HEK293 (cell line): ENCODE measurements at regions not wholly inside any gene's neighbourhood (a gene's known extent, or its start where the extent isn't known, plus 50 kb on each side); places are given as distances from the start of the nearest gene placed in this dataset.
"Not testable (repeated sequence)": the region's sequence is repeated elsewhere in the genome, so short reads cannot be mapped to it uniquely, and the experiment has no call there.

Experiments
- CTCF ChIA-PET: fragments of 350-600 bp; formaldehyde crosslinking; extraction: SDS; loops from one replicate; lab custom pipeline; 2021; ENCODE audit warnings: antibody characterized with exemption; lab: Yijun Ruan, JAX
- POLR2A ChIA-PET: fragments of 300-600 bp; formaldehyde crosslinking; extraction: SDS; loops from one replicate; lab custom pipeline; 2020; ENCODE audit warnings: antibody characterized with exemption, inconsistent platforms; lab: Yijun Ruan, JAX
- H3K27ac ChIP-seq: fragments of 200-500 bp; sonication (Bioruptor generic); 2 replicates; pipeline ENCODE4 v1.5.1; 2014; ENCODE audit warnings: low read depth, low read length, control low read depth, inconsistent platforms; ENCODE audit errors: extremely low read depth
- H3K36me3 ChIP-seq, 2 experiments: fragments of 200-500 bp in 1 of 2; sonication (Bioruptor generic) in 1 of 2; 1 replicate in 1 of 2; 2 replicates in 1 of 2; pipeline ENCODE4 v1.5.1; 2014 to 2017; ENCODE audit warnings: inconsistent platforms in 2 of 2, low read length in 2 of 2; ENCODE audit not compliant: control insufficient read depth in 2 of 2, insufficient read depth in 1 of 2
- H3K4me1 ChIP-seq: fragments of 200-500 bp; sonication (Bioruptor generic); 2 replicates; pipeline ENCODE4 v1.5.1; 2014; ENCODE audit warnings: mild to moderate bottlenecking, low read length, inconsistent platforms; ENCODE audit not compliant: control insufficient read depth, insufficient read depth
- H3K4me3 ChIP-seq: 2 replicates; pipeline ENCODE4 v1.5.1; 2011; ENCODE audit warnings: low read depth, mild to moderate bottlenecking, control low read depth, low read length, moderate library complexity
- H3K9me3 ChIP-seq: fragments of 200-500 bp; sonication (Bioruptor generic); 2 replicates; pipeline ENCODE4 v1.5.1; 2014; ENCODE audit warnings: low read depth, low read length, inconsistent platforms; ENCODE audit not compliant: control insufficient read depth, insufficient read depth
- HOXD13 ChIP-seq: sonication (generic); formaldehyde crosslinking; IDR thresholded peaks from 2 replicates; pipeline ENCODE4 v1.8.0; 2022; ENCODE audit warnings: missing genetic modification reagents, borderline replicate concordance
- INSM2 ChIP-seq: fragments of 450-650 bp; formaldehyde crosslinking; IDR thresholded peaks from 2 replicates; pipeline ENCODE4 v1.5.1; 2016; ENCODE audit warnings: missing biosample characterization, missing genetic modification characterization
- KLF16 ChIP-seq: fragments of 450-650 bp; formaldehyde crosslinking; IDR thresholded peaks from 2 replicates; pipeline ENCODE4 v1.5.1; 2017; ENCODE audit warnings: missing biosample characterization, missing genetic modification characterization
- KLF7 ChIP-seq: fragments of 450-650 bp; formaldehyde crosslinking; IDR thresholded peaks from 2 replicates; pipeline ENCODE4 v1.5.1; 2016; ENCODE audit warnings: missing biosample characterization, missing genetic modification characterization, borderline replicate concordance
- MYNN ChIP-seq: fragments of 450-650 bp; formaldehyde crosslinking; IDR thresholded peaks from 2 replicates; pipeline ENCODE4 v1.5.1; 2016; ENCODE audit warnings: missing biosample characterization, missing genetic modification characterization, borderline replicate concordance
- PRDM4 ChIP-seq: fragments of 450-650 bp; formaldehyde crosslinking; IDR thresholded peaks from 2 replicates; pipeline ENCODE4 v1.5.1; 2017; ENCODE audit warnings: missing biosample characterization, missing genetic modification characterization
- SP7 ChIP-seq: fragments of 450-650 bp; formaldehyde crosslinking; IDR thresholded peaks from 2 replicates; pipeline ENCODE4 v1.5.1; 2016; ENCODE audit warnings: missing biosample characterization, missing genetic modification characterization
- WT1 ChIP-seq: fragments of 450-650 bp; formaldehyde crosslinking; IDR thresholded peaks from 2 replicates; pipeline ENCODE4 v1.5.1; 2016; ENCODE audit warnings: missing biosample characterization, missing genetic modification characterization
- ZBTB1 ChIP-seq: fragments of 450-650 bp; formaldehyde crosslinking; IDR thresholded peaks from 2 replicates; pipeline ENCODE4 v1.5.1; 2016; ENCODE audit warnings: missing biosample characterization, missing genetic modification characterization
- ZBTB11 ChIP-seq: fragments of 450-650 bp; formaldehyde crosslinking; conservative IDR thresholded peaks from 2 replicates; pipeline ENCODE4 v1.5.1; 2016; ENCODE audit warnings: low read depth, missing biosample characterization, missing genetic modification characterization
- ZFP37 ChIP-seq: fragments of 450-650 bp; formaldehyde crosslinking; IDR thresholded peaks from 2 replicates; pipeline ENCODE4 v1.5.1; 2016; ENCODE audit warnings: missing biosample characterization, missing genetic modification characterization
- ZNF10 ChIP-seq: fragments of 450-650 bp; formaldehyde crosslinking; IDR thresholded peaks from 2 replicates; pipeline ENCODE4 v1.5.1; 2017; ENCODE audit warnings: missing biosample characterization, missing genetic modification characterization
- ZNF221 ChIP-seq: fragments of 450-650 bp; formaldehyde crosslinking; IDR thresholded peaks from 2 replicates; pipeline ENCODE4 v1.5.1; 2017; ENCODE audit warnings: missing biosample characterization, missing genetic modification characterization, borderline replicate concordance
- ZNF23 ChIP-seq: fragments of 450-650 bp; formaldehyde crosslinking; IDR thresholded peaks from 2 replicates; pipeline ENCODE4 v1.5.1; 2016; ENCODE audit warnings: missing biosample characterization, missing genetic modification characterization, borderline replicate concordance
- ZNF311 ChIP-seq: fragments of 450-650 bp; formaldehyde crosslinking; IDR thresholded peaks from 2 replicates; pipeline ENCODE4 v1.5.1; 2017; ENCODE audit warnings: missing biosample characterization, missing genetic modification characterization, borderline replicate concordance
- ZNF324 ChIP-seq: fragments of 450-650 bp; formaldehyde crosslinking; IDR thresholded peaks from 2 replicates; pipeline ENCODE4 v1.5.1; 2016; ENCODE audit warnings: missing biosample characterization, missing genetic modification characterization
- ZNF404 ChIP-seq: fragments of 450-650 bp; formaldehyde crosslinking; IDR thresholded peaks from 2 replicates; pipeline ENCODE4 v1.5.1; 2017; ENCODE audit warnings: missing biosample characterization, missing genetic modification characterization
- ZXDB ChIP-seq: fragments of 450-650 bp; formaldehyde crosslinking; IDR thresholded peaks from 2 replicates; pipeline ENCODE4 v1.5.1; 2016; ENCODE audit warnings: missing biosample characterization, missing genetic modification characterization

GRCh38 chr3:18182923-18183322 is 242.2 kb downstream of the SATB1 start:
- CTCF ChIA-PET, H3K4me1 ChIP-seq, H3K27ac ChIP-seq, H3K36me3 ChIP-seq, H3K4me3 ChIP-seq, POLR2A ChIA-PET, H3K9me3 ChIP-seq: not testable (repeated sequence)

GRCh38 chr3:18179521-18179920 is 245.6 kb downstream of the SATB1 start:
- Histone ChIP-seq H3K4me1 (no peaks in the 10 kb centered on the region), H3K36me3 (no peaks in the 10 kb centered on the region), H3K27ac (no peak overlapping the region), H3K9me3 (no peaks in the 10 kb centered on the region), H3K4me3 (no peak overlapping the region)
- POLR2A ChIA-PET = no interaction called here
- CTCF ChIA-PET = no interaction called here
- TF ChIP-seq ZNF221 (tag by site-specific recombination) (no peak), ZBTB1 (tag by site-specific recombination) (no peak), ZBTB11 (tag by site-specific recombination) (no peak), KLF16 (tag by site-specific recombination) (no peak), MYNN (tag by site-specific recombination) (no peak), ZNF10 (no peak), SP7 (tag by site-specific recombination) (no peak), ZNF324 (tag by site-specific recombination) (no peak), ZNF404 (no peak), WT1 (tag by site-specific recombination) (no peak), INSM2 (tag by site-specific recombination) (no peak), HOXD13 (CRISPR knock-in tag) (no peak), ZFP37 (tag by site-specific recombination) (no peak), ZNF311 (tag by site-specific recombination) (no peak), PRDM4 (tag by site-specific recombination) (no peak), KLF7 (tag by site-specific recombination) (no peak), ZNF23 (no peak), ZXDB (tag by site-specific recombination) (no peak)
